ENCODE measurements at regions not wholly inside any gene's neighbourhood (a gene's known extent, or its start where the extent isn't known, plus 50 kb on each side); places are given as distances from the start of the nearest gene placed in this dataset.

GRCh38 chr1:58165073-58165472 is 381.5 kb downstream of the OMA1 start:
- TF ChIP-seq EP300 (IDR thresholded peaks at IDR 0.05; ENCODE audit: borderline replicate concordance): no peak
- TF ChIP-seq TAF1 (IDR thresholded peaks at IDR 0.05; ENCODE audit: low read depth): no peak
- TF ChIP-seq EGR1 (IDR thresholded peaks at IDR 0.05): no peak
- no peak for TF ChIP-seq CEBPB (IDR thresholded peaks at IDR 0.05)
- TF ChIP-seq REST (IDR thresholded peaks at IDR 0.05; ENCODE audit: low read depth): no peak
- no peak for TF ChIP-seq RAD21 (IDR thresholded peaks at IDR 0.05; ENCODE audit: low read depth)
- no peak for TF ChIP-seq TCF12 (IDR thresholded peaks at IDR 0.05; ENCODE audit: low read depth)
- no peak for TF ChIP-seq USF1 (IDR thresholded peaks at IDR 0.05)
- TF ChIP-seq TEAD4 (IDR thresholded peaks at IDR 0.05): no peak
- TF ChIP-seq MAX (IDR thresholded peaks at IDR 0.05): no peak
- no peak for TF ChIP-seq CREB1 (IDR thresholded peaks at IDR 0.05; ENCODE audit: low read depth)

All from Ishikawa (cell line).